ENCODE measurements at regions not wholly inside any gene's neighbourhood (a gene's known extent, or its start where the extent isn't known, plus 50 kb on each side); places are given as distances from the start of the nearest gene placed in this dataset.

DNA sequence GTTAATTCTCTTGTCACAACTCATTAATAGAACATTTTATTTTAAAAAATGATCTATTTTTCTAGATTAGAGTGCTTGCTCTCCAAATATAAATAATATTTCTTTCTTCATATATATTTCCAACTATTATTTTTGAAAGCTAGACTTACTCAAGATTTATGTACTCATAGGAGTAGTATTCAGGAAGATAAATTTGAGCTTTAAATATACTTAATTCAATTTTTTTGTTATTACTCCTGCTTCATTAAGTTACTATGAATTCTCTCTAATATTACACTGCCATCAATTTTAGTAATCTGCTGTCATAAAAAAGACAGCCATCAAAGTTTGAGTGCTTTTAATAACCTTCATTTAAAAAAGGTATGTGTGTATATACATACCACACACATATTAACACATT, 161.9 kb upstream of the PCDH9 start:
- H4K20me1 ChIP-seq (ENCODE audit: insufficient read depth) = no peaks in the 10 kb centered on the region

More for the DNA sequence above, 161.9 kb upstream of the PCDH9 start:
- Histone ChIP-seq H3K4me1 (ENCODE audit: control insufficient read depth in 1 of 2, insufficient read depth in 2 of 2, low read depth in 1 of 2, low read length in 1 of 2) (no peaks in the 10 kb centered on the region), H3K4me2 (no peak overlapping the region), H3K4me3 (ENCODE audit: low read depth in 2 of 2, low read length in 1 of 2) (no peak overlapping the region), H3K27me3 (ENCODE audit: insufficient read depth) (no peaks in the 10 kb centered on the region), H2AFZ (ENCODE audit: low read depth) (no peak overlapping the region), H3K9me3 (no peaks in the 10 kb centered on the region), H3F3A (replicated peaks; ENCODE audit: insufficient read depth) (no peaks in the 10 kb centered on the region), H3K9me2 (no peaks in the 10 kb centered on the region; the same call in 1 of the 2 replicates), H3K36me3 (replicated peaks in 1 of 2; ENCODE audit: control insufficient read depth in 1 of 2, insufficient read depth in 2 of 2, low read length in 1 of 2) (no peaks in the 10 kb centered on the region), H3K79me2 (ENCODE audit: insufficient read depth) (no peaks in the 10 kb centered on the region), H3K27ac (ENCODE audit: low read depth in 2 of 2, low read length in 1 of 2) (no peak overlapping the region), H3K9ac (no peak overlapping the region)
- POLR2A ChIA-PET = no interaction called here
- no peak for DNase-seq
- TF ChIP-seq NFIC (IDR thresholded peaks at IDR 0.05; ENCODE audit: borderline replicate concordance) (no peak), MEF2A (IDR thresholded peaks at IDR 0.05; ENCODE audit: borderline replicate concordance, low read depth) (no peak), TCF12 (IDR thresholded peaks at IDR 0.05) (no peak), TEAD4 (IDR thresholded peaks at IDR 0.05; ENCODE audit: borderline replicate concordance, insufficient read depth) (no peak), YY1 (IDR thresholded peaks at IDR 0.05; ENCODE audit: low read depth) (no peak), MXI1 (IDR thresholded peaks at IDR 0.05; ENCODE audit: low read depth, low read length) (no peak), EP300 (IDR thresholded peaks at IDR 0.05; ENCODE audit: borderline replicate concordance in 1 of 2, low read depth in 1 of 2, low read length in 1 of 2) (no peak), JUND (IDR thresholded peaks at IDR 0.05) (no peak), RCOR1 (IDR thresholded peaks at IDR 0.05; ENCODE audit: low read length) (no peak), FOXJ3 (CRISPR knock-in tag; IDR thresholded peaks at IDR 0.05) (no peak), FOXM1 (IDR thresholded peaks at IDR 0.05; ENCODE audit: low read depth) (no peak), EZH2phosphoT487 (IDR thresholded peaks at IDR 0.05; ENCODE audit: borderline replicate concordance, low read depth) (no peak), SMC3 (IDR thresholded peaks at IDR 0.05; ENCODE audit: low read depth, low read length) (no peak), SIN3A (IDR thresholded peaks at IDR 0.05; ENCODE audit: borderline replicate concordance, low read depth, low read length) (no peak), CHD2 (IDR thresholded peaks at IDR 0.05; ENCODE audit: low read length, partially characterized antibody) (no peak)
- TF ChIP-seq, protein P1, sequence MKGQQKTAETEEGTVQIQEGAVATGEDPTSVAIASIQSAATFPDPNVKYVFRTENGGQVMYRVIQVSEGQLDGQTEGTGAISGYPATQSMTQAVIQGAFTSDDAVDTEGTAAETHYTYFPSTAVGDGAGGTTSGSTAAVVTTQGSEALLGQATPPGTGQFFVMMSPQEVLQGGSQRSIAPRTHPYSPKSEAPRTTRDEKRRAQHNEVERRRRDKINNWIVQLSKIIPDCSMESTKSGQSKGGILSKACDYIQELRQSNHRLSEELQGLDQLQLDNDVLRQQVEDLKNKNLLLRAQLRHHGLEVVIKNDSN (IDR thresholded peaks at IDR 0.05; ENCODE audit: borderline replicate concordance, low read depth) = no peak
- TF ChIP-seq, protein P2, sequence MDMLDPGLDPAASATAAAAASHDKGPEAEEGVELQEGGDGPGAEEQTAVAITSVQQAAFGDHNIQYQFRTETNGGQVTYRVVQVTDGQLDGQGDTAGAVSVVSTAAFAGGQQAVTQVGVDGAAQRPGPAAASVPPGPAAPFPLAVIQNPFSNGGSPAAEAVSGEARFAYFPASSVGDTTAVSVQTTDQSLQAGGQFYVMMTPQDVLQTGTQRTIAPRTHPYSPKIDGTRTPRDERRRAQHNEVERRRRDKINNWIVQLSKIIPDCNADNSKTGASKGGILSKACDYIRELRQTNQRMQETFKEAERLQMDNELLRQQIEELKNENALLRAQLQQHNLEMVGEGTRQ (IDR thresholded peaks at IDR 0.05; ENCODE audit: borderline replicate concordance, low read depth, low read length) = no peak
- TF ChIP-seq, protein P3, sequence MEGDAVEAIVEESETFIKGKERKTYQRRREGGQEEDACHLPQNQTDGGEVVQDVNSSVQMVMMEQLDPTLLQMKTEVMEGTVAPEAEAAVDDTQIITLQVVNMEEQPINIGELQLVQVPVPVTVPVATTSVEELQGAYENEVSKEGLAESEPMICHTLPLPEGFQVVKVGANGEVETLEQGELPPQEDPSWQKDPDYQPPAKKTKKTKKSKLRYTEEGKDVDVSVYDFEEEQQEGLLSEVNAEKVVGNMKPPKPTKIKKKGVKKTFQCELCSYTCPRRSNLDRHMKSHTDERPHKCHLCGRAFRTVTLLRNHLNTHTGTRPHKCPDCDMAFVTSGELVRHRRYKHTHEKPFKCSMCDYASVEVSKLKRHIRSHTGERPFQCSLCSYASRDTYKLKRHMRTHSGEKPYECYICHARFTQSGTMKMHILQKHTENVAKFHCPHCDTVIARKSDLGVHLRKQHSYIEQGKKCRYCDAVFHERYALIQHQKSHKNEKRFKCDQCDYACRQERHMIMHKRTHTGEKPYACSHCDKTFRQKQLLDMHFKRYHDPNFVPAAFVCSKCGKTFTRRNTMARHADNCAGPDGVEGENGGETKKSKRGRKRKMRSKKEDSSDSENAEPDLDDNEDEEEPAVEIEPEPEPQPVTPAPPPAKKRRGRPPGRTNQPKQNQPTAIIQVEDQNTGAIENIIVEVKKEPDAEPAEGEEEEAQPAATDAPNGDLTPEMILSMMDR (IDR thresholded peaks at IDR 0.05) = no peak
- TF ChIP-seq, protein P4, sequence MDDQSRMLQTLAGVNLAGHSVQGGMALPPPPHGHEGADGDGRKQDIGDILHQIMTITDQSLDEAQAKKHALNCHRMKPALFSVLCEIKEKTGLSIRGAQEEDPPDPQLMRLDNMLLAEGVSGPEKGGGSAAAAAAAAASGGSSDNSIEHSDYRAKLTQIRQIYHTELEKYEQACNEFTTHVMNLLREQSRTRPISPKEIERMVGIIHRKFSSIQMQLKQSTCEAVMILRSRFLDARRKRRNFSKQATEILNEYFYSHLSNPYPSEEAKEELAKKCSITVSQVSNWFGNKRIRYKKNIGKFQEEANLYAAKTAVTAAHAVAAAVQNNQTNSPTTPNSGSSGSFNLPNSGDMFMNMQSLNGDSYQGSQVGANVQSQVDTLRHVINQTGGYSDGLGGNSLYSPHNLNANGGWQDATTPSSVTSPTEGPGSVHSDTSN (IDR thresholded peaks at IDR 0.05) = no peak
- CTCF ChIA-PET = no interaction called here

Measured in SK-N-SH (cell line).